ENCODE measurements at regions not wholly inside any gene's neighbourhood (a gene's known extent, or its start where the extent isn't known, plus 50 kb on each side); places are given as distances from the start of the nearest gene placed in this dataset.

DNA sequence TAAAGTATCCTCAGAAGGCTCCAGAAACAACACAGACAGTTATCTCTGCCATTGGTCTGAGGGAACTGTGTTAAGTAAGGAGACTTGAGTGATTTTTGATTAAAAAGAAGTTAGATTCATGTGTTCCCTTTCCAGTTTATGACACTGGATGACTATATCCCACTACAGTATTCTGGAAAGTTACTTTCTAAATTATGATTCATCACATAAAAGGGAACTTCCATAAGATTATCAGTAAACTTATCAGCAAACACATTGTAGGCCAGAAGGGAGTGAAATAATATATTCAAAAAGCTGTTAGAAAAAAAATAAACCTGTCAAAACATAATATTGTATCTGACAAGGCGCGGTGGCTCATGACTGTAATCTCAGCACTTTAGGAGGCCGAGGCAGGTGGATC is 700.0 kb downstream of the SLITRK6 start:
- Mint-ChIP-seq H3K4me1 (no peaks in the 10 kb centered on the region), H3K27me3 (no peaks in the 10 kb centered on the region)
- no peak for ATAC-seq

DNA sequence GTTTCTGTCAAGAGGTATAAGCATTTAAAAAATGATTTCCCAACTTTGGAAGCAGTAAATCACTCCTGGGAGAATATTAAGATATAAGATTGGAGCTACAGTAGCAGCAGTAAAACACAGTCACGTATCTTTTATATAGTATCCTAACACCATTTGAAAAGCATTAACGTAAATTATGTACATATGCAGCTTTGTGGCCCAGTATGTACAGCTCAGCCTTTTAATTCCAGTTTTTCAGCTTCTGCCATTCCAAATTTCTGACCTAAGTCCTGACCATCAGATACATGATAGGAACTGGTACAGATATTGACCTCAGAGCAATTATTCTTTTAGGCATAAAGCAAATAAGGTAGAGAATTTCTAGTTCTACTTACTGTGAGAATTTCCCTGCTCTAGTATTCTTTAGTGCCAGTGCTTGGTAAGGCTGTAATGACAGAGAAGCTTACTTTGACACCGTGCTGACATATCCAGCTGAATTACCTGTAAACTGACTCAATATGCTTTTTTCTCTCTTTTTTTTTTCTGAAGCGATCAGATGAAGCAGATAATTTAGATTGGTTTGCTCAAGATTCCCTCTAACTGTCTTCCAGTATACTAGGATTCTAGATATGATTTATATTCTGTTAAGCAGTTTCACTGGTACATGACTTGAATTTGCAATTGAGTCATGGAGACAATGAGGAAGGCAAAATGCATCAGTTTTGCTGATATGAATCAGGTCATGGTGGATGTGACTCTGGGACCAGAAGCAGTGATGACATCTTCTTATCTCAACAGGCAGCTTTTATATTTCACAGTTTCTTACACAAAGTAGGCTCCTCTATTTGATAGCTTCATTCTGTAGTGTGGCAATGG is 703.6 kb downstream of the SLITRK6 start:
- Mint-ChIP-seq H3K4me3 (no peak overlapping the region), H3K36me3 (ENCODE audit: low read depth) (no peaks in the 10 kb centered on the region), H3K4me1 (no peaks in the 10 kb centered on the region), H3K27ac (no peak overlapping the region), H3K27me3 (no peaks in the 10 kb centered on the region)
- ATAC-seq (no peak), DNase-seq (no peak)
- H3K9me3 ChIP-seq (ENCODE audit: control insufficient read depth, low read length, poor library complexity, severe bottlenecking): peaks cover 7% of the 10 kb centered on the region

More for the DNA sequence above, 700.0 kb downstream of the SLITRK6 start:
- Mint-ChIP-seq H3K27ac (no peak overlapping the region), H3K36me3 (ENCODE audit: low read depth) (no peaks in the 10 kb centered on the region), H3K4me3 (no peak overlapping the region)
- H3K9me3 ChIP-seq (ENCODE audit: control insufficient read depth, low read length, poor library complexity, severe bottlenecking): peaks cover 7% of the 10 kb centered on the region
- no peak for DNase-seq

DNA sequence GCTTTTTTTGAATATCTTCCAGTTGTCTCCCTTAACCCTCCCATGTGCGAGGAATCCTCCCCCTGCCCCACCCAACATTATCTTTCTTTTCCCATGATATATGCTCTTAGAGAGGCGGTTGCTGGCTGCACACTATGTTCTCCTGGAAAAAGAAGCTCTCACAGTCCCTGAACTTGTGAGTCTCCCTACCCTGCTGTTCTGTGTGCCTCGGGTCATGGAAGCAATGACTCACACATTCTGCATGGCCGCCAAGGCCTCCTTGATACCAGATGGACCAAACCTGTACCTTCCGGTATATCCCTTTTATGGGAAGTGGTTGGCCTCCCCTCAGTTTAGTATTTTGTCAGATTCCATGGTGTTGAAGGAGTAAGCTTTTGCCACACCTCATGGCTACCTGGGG is 705.4 kb downstream of the SLITRK6 start:
- no peaks in the 10 kb centered on the region for H3K4me1 Mint-ChIP-seq
- DNase-seq (no peak), ATAC-seq (no peak)
- no peaks in the 10 kb centered on the region for H3K36me3 Mint-ChIP-seq (ENCODE audit: low read depth)
- H3K27ac Mint-ChIP-seq: no peak overlapping the region
- peaks cover 4% of the 10 kb centered on the region for H3K9me3 ChIP-seq (ENCODE audit: control insufficient read depth, low read length, poor library complexity, severe bottlenecking)
- H3K27me3 Mint-ChIP-seq: no peaks in the 10 kb centered on the region
- no peak overlapping the region for H3K4me3 Mint-ChIP-seq

DNA sequence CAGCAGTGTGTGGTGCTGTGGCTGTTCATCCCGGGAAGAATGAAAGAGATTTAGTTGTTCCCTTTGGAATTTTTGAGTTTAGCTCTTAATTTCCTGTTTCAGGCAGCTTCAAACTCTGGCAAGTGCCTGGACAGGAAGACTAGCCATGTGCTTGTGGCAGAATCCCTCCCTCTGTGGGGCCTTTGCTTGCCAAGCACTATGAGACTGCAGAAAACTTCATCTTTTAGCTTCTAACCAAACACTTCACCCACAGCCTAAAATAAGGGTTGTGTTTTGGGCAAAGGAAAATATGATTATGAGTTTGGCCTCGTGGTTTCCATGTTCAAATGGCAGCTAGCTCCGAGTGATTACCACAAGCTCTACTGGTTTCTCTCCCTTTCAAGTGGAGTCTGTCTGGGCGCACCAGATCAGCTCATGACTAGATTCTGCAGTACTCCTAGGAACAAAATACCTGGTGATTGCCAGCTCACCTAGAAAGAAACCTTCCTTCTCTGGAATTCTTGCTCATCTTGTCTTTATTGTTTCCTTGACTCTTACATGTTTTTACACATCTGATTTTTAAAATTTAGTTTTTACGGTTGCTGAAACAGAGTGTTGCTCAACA is 707.5 kb downstream of the SLITRK6 start:
- no peaks in the 10 kb centered on the region for H3K4me1 Mint-ChIP-seq
- no peak overlapping the region for H3K27ac Mint-ChIP-seq
- no peak overlapping the region for H3K4me3 Mint-ChIP-seq
- DNase-seq (no peak), ATAC-seq (no peak)
- no peaks in the 10 kb centered on the region for H3K27me3 Mint-ChIP-seq
- no peaks in the 10 kb centered on the region for H3K36me3 Mint-ChIP-seq (ENCODE audit: low read depth)
- H3K9me3 ChIP-seq (ENCODE audit: control insufficient read depth, low read length, poor library complexity, severe bottlenecking): no peaks in the 10 kb centered on the region

DNA sequence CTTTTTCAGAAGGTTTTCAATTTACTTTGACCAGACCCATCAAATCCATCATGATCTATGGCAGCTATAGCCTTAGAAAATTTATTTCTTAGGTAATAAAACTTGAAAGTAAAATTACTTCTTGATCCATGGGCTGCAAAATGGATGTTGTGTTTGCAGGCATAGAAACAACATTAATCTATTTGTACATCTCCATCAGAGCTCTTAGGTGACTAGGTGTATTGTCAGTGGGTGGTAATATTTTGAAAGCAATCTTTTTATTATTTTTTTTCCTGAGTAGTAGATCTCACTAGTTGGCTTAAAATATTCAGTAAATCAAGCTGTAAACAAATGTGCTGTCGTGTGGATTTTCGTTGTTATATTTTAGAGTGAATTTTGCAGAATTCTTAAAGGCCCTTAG is 710.0 kb downstream of the SLITRK6 start:
- Mint-ChIP-seq H3K27ac (no peak overlapping the region), H3K4me3 (no peak overlapping the region), H3K27me3 (no peaks in the 10 kb centered on the region), H3K4me1 (no peaks in the 10 kb centered on the region), H3K36me3 (ENCODE audit: low read depth) (no peaks in the 10 kb centered on the region)
- DNase-seq: no peak
- ATAC-seq: no peak
- H3K9me3 ChIP-seq (ENCODE audit: control insufficient read depth, low read length, poor library complexity, severe bottlenecking): no peaks in the 10 kb centered on the region

DNA sequence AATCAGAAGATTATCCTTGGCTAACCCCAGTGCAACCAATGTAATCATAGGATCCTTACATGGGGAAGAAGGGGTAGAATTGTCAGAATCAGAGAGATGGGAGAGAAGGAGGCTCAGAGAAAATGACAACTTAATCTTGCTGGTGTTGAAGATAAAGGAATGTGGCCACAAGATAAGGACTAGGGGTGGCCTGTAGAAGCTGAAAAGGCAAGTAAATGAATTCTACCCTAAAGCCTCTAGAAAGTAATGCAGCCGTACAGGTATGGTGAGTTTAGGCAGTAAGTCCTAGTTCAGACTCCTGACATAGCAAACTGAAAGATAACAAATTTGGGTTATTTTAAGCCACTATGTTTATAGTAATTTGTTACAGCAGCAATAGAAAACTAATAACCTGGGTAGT is 718.5 kb downstream of the SLITRK6 start:
- H3K27ac Mint-ChIP-seq: no peak overlapping the region
- H3K4me3 Mint-ChIP-seq: no peak overlapping the region
- H3K9me3 ChIP-seq (ENCODE audit: control insufficient read depth, low read length, poor library complexity, severe bottlenecking): no peaks in the 10 kb centered on the region
- H3K27me3 Mint-ChIP-seq: no peaks in the 10 kb centered on the region
- H3K4me1 Mint-ChIP-seq: no peaks in the 10 kb centered on the region
- no peak for DNase-seq
- no peaks in the 10 kb centered on the region for H3K36me3 Mint-ChIP-seq (ENCODE audit: low read depth)
- ATAC-seq: no peak

DNA sequence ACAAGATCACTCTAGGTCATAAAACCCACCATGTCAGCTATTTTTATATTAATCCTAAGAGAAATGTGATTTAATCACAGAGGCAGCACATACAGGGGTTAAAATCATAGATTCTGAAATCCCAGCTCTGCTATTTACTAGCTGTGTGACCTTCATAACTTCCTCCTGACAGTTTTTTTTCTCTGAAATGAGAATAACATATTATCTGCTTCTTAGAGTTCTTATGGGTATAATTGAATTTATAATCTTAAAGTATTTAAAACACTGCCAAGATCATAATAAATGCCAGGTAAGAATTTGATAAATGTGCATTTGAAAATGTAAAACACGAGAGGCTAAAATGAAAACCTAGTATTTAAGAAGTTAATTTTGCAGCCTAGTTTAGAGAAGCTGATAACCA is 722.9 kb downstream of the SLITRK6 start:
- no peak overlapping the region for H3K27ac Mint-ChIP-seq
- no peak overlapping the region for H3K4me3 Mint-ChIP-seq
- H3K9me3 ChIP-seq (ENCODE audit: control insufficient read depth, low read length, poor library complexity, severe bottlenecking): no peaks in the 10 kb centered on the region
- DNase-seq (no peak), ATAC-seq (no peak)
- H3K36me3 Mint-ChIP-seq (ENCODE audit: low read depth): no peaks in the 10 kb centered on the region
- no peaks in the 10 kb centered on the region for H3K4me1 Mint-ChIP-seq
- H3K27me3 Mint-ChIP-seq: no peaks in the 10 kb centered on the region

DNA sequence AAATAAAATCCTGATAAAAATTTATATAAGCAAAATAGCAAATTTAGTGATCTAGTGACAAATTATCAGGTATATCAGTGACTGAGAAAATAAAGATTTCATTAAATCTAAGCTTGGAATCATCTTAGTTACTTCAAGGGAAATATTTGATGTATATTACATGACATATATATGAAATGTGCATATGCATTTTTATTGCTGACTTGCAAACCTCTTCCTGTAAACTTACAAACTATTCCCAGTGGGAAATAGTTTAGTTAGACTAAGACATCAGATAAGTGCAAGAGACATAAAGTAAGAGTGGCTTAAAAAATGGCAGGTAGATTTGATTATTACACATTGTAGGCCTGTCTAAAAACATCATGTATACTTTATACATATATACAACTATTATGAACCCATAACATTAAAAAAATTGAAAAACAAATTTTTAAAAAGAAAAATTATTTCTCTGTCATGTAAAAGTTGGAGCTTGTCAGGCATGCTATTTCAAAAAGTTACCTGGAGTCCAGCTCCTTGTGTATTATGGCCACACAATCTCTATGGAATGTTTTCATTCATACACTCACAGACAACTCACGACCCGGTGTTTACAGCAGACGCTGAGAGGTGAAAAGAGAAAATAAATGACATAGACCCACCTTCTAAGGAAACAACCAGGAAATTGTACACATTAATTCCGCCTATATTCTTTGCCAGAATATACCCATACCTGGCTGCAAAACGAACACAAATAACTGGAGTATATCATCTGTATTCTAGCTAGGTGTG is 724.5 kb downstream of the SLITRK6 start:
- no peak overlapping the region for H3K4me3 Mint-ChIP-seq
- DNase-seq (no peak), ATAC-seq (no peak)
- no peak overlapping the region for H3K27ac Mint-ChIP-seq
- no peaks in the 10 kb centered on the region for H3K27me3 Mint-ChIP-seq
- no peaks in the 10 kb centered on the region for H3K36me3 Mint-ChIP-seq (ENCODE audit: low read depth)
- no peaks in the 10 kb centered on the region for H3K4me1 Mint-ChIP-seq
- no peaks in the 10 kb centered on the region for H3K9me3 ChIP-seq (ENCODE audit: control insufficient read depth, low read length, poor library complexity, severe bottlenecking)

DNA sequence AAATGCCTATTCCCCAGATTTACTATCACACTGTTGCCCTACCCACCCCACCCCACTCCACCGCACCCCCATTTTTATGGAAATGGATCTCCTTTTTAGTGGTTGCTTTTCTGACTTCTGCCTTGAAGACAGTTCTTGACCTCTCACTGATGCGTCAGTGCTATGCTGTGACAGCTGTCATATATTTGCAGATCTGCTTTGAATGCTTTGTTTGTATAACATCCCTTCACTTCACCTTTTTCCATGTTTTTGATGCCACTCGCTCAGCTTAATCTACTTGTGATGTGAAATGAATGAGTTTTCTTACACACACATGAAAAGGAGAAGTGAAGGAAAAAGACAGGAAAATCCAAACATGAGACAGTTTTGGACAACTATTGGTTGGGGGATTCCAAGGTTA is 731.0 kb downstream of the SLITRK6 start:
- Mint-ChIP-seq H3K27me3 (no peaks in the 10 kb centered on the region), H3K4me1 (no peaks in the 10 kb centered on the region), H3K27ac (no peak overlapping the region), H3K4me3 (no peak overlapping the region), H3K36me3 (ENCODE audit: low read depth) (no peaks in the 10 kb centered on the region)
- ATAC-seq (no peak), DNase-seq (no peak)
- no peaks in the 10 kb centered on the region for H3K9me3 ChIP-seq (ENCODE audit: control insufficient read depth, low read length, poor library complexity, severe bottlenecking)

DNA sequence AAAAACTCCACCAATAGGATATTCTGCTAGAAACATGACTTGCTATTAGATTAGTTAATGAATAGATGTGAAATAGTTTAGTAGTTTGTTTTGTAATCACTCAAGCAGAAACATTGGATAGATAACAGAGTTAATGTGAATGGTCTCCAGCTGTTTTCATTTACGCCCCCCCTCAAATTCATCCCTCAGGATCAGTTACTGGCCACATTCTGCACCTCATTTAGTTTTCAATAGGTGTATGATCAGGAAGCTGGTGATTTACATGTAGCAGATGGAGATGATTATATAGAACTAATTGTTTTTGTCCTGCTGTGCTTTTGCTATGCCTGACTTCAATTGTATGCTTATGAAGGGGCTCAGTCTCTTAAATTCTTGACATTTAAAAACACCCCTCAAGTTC is 759.0 kb downstream of the SLITRK6 start:
- Mint-ChIP-seq H3K27me3 (no peaks in the 10 kb centered on the region), H3K27ac (no peak overlapping the region), H3K36me3 (ENCODE audit: low read depth) (no peaks in the 10 kb centered on the region), H3K4me3 (no peak overlapping the region), H3K4me1 (no peaks in the 10 kb centered on the region)
- H3K9me3 ChIP-seq (ENCODE audit: control insufficient read depth, low read length, poor library complexity, severe bottlenecking): no peaks in the 10 kb centered on the region
- DNase-seq: no peak
- no peak for ATAC-seq

DNA sequence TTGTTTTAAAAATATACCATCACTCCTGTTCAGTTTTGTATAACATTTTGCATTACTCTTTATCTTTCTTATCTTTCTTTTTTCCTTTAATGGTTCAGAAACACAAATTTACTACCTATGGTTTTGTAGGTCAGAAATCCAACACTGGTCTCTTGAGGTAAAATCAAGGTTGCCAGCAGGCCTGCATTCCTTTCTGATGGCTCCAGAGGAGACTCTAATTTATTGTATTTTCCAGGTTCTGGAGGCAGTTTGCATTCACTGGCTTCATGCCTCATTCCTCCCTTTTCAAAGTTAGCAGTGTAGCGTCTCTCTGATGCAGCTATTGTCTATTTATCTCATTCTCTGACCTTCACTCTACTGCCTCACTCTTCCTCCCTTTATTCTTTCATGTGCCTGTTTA is 767.4 kb downstream of the SLITRK6 start:
- H3K9me3 ChIP-seq (ENCODE audit: control insufficient read depth, low read length, poor library complexity, severe bottlenecking): no peaks in the 10 kb centered on the region
- no peak overlapping the region for H3K27ac Mint-ChIP-seq
- no peaks in the 10 kb centered on the region for H3K27me3 Mint-ChIP-seq
- DNase-seq: no peak
- no peaks in the 10 kb centered on the region for H3K4me1 Mint-ChIP-seq
- no peaks in the 10 kb centered on the region for H3K36me3 Mint-ChIP-seq (ENCODE audit: low read depth)
- H3K4me3 Mint-ChIP-seq: no peak overlapping the region
- no peak for ATAC-seq

DNA sequence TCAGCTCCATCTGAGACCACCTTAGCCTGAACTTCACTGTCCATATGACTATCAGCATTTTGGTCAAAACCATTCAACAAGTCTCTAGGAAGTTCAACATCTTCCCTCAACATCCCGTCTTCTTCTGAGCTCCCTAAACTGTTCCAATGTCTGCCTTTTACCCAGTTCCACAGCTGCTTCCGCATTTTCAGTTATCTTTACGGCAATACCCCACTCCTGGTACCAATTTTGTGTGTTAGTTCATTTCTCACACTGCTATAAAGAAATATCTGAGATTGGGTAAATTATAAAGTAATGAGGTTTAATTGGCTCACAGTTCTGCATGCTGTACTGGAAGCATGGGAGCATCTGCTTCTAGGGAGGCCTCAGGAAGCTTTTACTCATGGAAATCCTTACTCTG is 771.2 kb downstream of the SLITRK6 start:
- Mint-ChIP-seq H3K4me1 (no peaks in the 10 kb centered on the region), H3K36me3 (ENCODE audit: low read depth) (no peaks in the 10 kb centered on the region), H3K27ac (no peak overlapping the region), H3K4me3 (no peak overlapping the region), H3K27me3 (no peaks in the 10 kb centered on the region)
- no peak for DNase-seq
- no peaks in the 10 kb centered on the region for H3K9me3 ChIP-seq (ENCODE audit: control insufficient read depth, low read length, poor library complexity, severe bottlenecking)
- no peak for ATAC-seq

DNA sequence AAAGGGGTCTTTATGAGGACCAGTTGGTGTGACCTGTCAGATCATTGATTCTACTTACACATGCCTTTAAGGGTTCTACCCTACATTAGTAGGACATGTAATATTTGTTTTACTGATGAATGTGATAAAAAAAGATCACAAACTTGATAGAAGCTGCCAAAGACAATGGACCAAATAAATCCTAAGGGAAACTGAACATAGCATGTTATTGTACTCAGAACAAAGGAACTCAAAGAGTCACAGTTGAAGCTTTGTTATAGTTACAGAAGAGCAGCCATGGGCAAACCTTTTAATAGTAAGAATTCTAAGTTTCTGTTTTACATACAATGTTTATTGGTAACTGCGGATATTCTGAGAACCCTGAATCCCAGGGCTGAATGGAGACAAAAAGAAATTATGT is 780.1 kb downstream of the SLITRK6 start:
- no peaks in the 10 kb centered on the region for H3K36me3 Mint-ChIP-seq (ENCODE audit: low read depth)
- DNase-seq: no peak
- no peaks in the 10 kb centered on the region for H3K4me1 Mint-ChIP-seq

More for the DNA sequence above, 780.1 kb downstream of the SLITRK6 start:
- no peaks in the 10 kb centered on the region for H3K9me3 ChIP-seq (ENCODE audit: control insufficient read depth, low read length, poor library complexity, severe bottlenecking)
- H3K27me3 Mint-ChIP-seq: no peaks in the 10 kb centered on the region
- H3K27ac Mint-ChIP-seq: no peak overlapping the region
- no peak overlapping the region for H3K4me3 Mint-ChIP-seq
- no peak for ATAC-seq
